Tibial nerve (tissue), 4 donors: ENCODE measurements at regions not wholly inside any gene's neighbourhood (a gene's known extent, or its start where the extent isn't known, plus 50 kb on each side); places are given as distances from the start of the nearest gene placed in this dataset.

ENCODE experiments used
- EP300 ChIP-seq, 2 donors: sonication (generic); formaldehyde crosslinking; IDR thresholded peaks; one replicate each; pipeline ENCODE4 v1.6.1; 2017; ENCODE audit warnings: antibody characterized with exemption in 2 of 2, mild to moderate bottlenecking in 1 of 2
- POLR2A ChIP-seq, 2 donors: fragments of 450-650 bp; IDR thresholded peaks; one replicate each; pipeline ENCODE4 v1.6.1; 2017; ENCODE audit warnings: antibody characterized with exemption in 2 of 2, mild to moderate bottlenecking in 2 of 2, moderate library complexity in 2 of 2
- TF ChIP-seq, protein P1 (sequence below), 5 experiments: fragments of 200-600 bp in 3 of 5; fragments of 450-650 bp in 2 of 5; sonication (generic) in 3 of 5; IDR thresholded peaks; one replicate each; pipeline ENCODE4 v1.5.1; 2016 to 2019; ENCODE audit warnings: antibody characterized with exemption in 5 of 5, mild to moderate bottlenecking in 3 of 5, moderate library complexity in 2 of 5

DNA sequence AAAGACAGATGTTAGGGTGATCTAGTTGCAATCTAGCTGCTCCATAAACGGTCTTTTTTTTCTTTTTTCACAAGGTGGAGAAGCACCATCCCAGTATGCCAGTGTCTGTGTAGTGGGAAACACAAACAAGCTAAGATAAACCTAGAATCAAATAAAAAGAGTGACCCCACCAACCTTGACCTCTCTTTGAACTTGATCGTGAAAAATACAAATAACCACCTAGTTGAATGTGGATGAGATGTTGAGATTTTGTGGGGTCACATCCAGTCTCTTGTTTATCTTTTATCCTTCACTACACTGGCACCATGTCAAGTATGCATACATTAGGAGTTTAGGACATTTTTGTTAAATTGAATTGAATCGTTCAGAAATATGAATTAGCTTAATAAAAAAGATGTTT lies 194.6 kb upstream of the EYA4 start:
- TF ChIP-seq, protein P1, sequence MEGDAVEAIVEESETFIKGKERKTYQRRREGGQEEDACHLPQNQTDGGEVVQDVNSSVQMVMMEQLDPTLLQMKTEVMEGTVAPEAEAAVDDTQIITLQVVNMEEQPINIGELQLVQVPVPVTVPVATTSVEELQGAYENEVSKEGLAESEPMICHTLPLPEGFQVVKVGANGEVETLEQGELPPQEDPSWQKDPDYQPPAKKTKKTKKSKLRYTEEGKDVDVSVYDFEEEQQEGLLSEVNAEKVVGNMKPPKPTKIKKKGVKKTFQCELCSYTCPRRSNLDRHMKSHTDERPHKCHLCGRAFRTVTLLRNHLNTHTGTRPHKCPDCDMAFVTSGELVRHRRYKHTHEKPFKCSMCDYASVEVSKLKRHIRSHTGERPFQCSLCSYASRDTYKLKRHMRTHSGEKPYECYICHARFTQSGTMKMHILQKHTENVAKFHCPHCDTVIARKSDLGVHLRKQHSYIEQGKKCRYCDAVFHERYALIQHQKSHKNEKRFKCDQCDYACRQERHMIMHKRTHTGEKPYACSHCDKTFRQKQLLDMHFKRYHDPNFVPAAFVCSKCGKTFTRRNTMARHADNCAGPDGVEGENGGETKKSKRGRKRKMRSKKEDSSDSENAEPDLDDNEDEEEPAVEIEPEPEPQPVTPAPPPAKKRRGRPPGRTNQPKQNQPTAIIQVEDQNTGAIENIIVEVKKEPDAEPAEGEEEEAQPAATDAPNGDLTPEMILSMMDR (IDR thresholded peaks at IDR 0.05) = no peak
- TF ChIP-seq POLR2A (IDR thresholded peaks at IDR 0.05) = no peak
- TF ChIP-seq EP300 (IDR thresholded peaks at IDR 0.05) = no peak
